ENCODE measurements at regions not wholly inside any gene's neighbourhood (a gene's known extent, or its start where the extent isn't known, plus 50 kb on each side); places are given as distances from the start of the nearest gene placed in this dataset.
"Not testable (repeated sequence)": the region's sequence is repeated elsewhere in the genome, so short reads cannot be mapped to it uniquely, and the experiment has no call there.

- no peak overlapping the region for H3K4me3 ChIP-seq (ENCODE audit: control insufficient read depth, low read depth, low read length)
- TF ChIP-seq, protein P1, sequence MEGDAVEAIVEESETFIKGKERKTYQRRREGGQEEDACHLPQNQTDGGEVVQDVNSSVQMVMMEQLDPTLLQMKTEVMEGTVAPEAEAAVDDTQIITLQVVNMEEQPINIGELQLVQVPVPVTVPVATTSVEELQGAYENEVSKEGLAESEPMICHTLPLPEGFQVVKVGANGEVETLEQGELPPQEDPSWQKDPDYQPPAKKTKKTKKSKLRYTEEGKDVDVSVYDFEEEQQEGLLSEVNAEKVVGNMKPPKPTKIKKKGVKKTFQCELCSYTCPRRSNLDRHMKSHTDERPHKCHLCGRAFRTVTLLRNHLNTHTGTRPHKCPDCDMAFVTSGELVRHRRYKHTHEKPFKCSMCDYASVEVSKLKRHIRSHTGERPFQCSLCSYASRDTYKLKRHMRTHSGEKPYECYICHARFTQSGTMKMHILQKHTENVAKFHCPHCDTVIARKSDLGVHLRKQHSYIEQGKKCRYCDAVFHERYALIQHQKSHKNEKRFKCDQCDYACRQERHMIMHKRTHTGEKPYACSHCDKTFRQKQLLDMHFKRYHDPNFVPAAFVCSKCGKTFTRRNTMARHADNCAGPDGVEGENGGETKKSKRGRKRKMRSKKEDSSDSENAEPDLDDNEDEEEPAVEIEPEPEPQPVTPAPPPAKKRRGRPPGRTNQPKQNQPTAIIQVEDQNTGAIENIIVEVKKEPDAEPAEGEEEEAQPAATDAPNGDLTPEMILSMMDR (IDR thresholded peaks at IDR 0.05; ENCODE audit: control insufficient read depth, insufficient read depth, low read depth, low read length, missing control alignments), result no peak
- no peak for DNase-seq (ENCODE audit: low read depth)
Observed at GRCh38 chr12:63382930-63383329, 231.9 kb upstream of the AVPR1A start.

- no peak for DNase-seq (ENCODE audit: low read depth)
- no peak overlapping the region for H3K4me3 ChIP-seq (ENCODE audit: control insufficient read depth, low read depth, low read length)
- TF ChIP-seq, protein P1 (IDR thresholded peaks at IDR 0.05; ENCODE audit: control insufficient read depth, insufficient read depth, low read depth, low read length, missing control alignments), result no peak
Observed at GRCh38 chr12:63362791-63363190, 211.8 kb upstream of the AVPR1A start.

- no peak overlapping the region for H3K4me3 ChIP-seq (ENCODE audit: control insufficient read depth, low read depth, low read length)
- DNase-seq (ENCODE audit: low read depth), result no peak
- TF ChIP-seq, protein P1 (IDR thresholded peaks at IDR 0.05; ENCODE audit: control insufficient read depth, insufficient read depth, low read depth, low read length, missing control alignments), result no peak
Observed at GRCh38 chr12:63362166-63362565, 211.2 kb upstream of the AVPR1A start.

DNA sequence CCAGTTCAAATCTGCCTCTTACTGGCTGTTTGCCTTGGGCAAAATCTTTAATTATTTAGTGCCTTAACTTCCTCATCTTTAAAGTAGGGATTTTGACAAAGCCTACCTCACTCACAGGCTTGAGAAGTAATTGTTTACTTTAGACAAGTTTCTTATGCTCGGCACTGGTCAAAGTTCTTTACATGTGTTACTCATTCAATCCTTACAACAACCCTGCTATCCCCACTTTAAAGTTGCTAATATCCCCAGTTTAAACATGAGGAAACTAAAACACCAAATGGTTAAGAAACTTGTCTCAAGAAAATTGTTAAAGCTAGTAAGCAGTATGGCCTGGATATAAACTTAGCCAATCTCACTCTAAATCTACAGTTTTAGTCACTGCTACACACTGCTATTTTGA lies 204.0 kb upstream of the AVPR1A start:
- TF ChIP-seq, protein P1 (IDR thresholded peaks at IDR 0.05; ENCODE audit: control insufficient read depth, insufficient read depth, low read depth, low read length, missing control alignments), result no peak
- H3K4me3 ChIP-seq (ENCODE audit: control insufficient read depth, low read depth, low read length), result no peak overlapping the region
- DNase-seq (ENCODE audit: low read depth), result no peak

- TF ChIP-seq, protein P1 (IDR thresholded peaks at IDR 0.05; ENCODE audit: control insufficient read depth, insufficient read depth, low read depth, low read length, missing control alignments), result no peak
- H3K4me3 ChIP-seq (ENCODE audit: control insufficient read depth, low read depth, low read length), result no peak overlapping the region
Observed at GRCh38 chr12:63353559-63353958, 202.6 kb upstream of the AVPR1A start.

DNA sequence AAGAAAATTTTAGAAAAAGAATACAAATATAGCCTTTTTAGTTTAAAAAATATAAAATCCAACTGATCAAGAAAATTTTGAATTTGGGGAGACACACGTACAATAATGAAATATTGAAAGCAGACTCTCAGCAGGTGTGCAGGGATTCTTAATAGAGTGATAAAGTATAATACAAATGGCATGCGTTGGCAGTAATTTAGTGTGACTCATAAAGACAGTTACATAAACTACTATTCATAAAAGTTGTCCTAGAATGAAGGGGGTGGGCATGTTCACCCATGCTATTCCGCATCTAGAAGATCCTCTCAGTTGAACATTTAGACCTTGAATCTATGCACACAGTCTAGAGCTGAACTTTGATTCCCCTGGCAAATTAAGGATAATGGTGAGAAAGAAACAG lies 200.4 kb upstream of the AVPR1A start:
- H3K4me3 ChIP-seq (ENCODE audit: control insufficient read depth, low read depth, low read length), result no peak overlapping the region
- no peak for DNase-seq (ENCODE audit: low read depth)
- TF ChIP-seq, protein P1 (IDR thresholded peaks at IDR 0.05; ENCODE audit: control insufficient read depth, insufficient read depth, low read depth, low read length, missing control alignments), result no peak

More at GRCh38 chr12:63353559-63353958, 202.6 kb upstream of the AVPR1A start:
- no peak for DNase-seq (ENCODE audit: low read depth)

- no peak overlapping the region for H3K4me3 ChIP-seq (ENCODE audit: control insufficient read depth, low read depth, low read length)
- no peak for DNase-seq (ENCODE audit: low read depth)
- TF ChIP-seq, protein P1 (IDR thresholded peaks at IDR 0.05; ENCODE audit: control insufficient read depth, insufficient read depth, low read depth, low read length, missing control alignments), result no peak
Observed at GRCh38 chr12:63348556-63348955, 197.6 kb upstream of the AVPR1A start.

DNA sequence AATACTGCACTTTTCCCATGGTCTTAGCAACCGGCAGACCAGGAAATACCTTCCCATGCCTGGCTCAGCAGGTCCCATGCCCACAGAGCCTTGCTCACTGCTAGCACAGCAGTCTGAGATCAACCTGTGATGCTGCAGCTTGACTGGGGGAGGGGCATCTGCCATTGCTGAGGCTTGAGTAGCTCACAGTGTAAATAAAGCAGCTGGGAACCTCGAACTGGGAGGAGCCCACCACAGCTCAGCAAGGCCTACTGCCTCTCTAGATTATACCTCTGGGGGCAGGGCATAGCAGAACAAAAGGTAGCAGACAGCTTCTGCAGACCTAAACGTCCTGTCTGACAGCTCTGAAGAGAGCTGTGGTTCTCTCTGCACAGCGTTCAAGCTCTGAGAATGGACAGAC lies 186.2 kb upstream of the AVPR1A start:
- H3K4me3 ChIP-seq (ENCODE audit: control insufficient read depth, low read depth, low read length); DNase-seq (ENCODE audit: low read depth): not testable (repeated sequence)
